ENCODE measurements at regions not wholly inside any gene's neighbourhood (a gene's known extent, or its start where the extent isn't known, plus 50 kb on each side); places are given as distances from the start of the nearest gene placed in this dataset.

DNA sequence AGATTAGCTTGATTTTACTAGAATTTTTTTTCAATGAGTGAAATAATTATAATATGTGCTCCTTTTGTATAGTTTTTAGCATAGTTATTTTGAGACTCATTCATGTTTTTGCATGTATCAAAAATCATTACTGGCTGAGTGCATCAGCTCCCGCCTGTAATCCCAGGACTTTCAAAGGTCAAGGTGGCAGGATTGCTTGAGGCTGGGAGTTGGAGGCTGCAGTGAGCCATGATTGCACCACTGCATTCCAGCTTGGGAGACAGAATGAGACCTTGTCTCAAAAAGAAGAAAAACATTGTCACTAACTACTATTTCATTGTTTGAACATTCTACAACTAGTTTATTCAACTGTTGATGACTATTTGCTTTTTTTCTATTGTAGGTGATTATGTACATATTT is 802.7 kb downstream of the SLC16A7 start:
- no peaks in the 10 kb centered on the region for H3F3A ChIP-seq (ENCODE audit: low read depth)
- no peak for DNase-seq (ENCODE audit: low spot score)
- H3K4me3 Mint-ChIP-seq, result no peak overlapping the region
- H3K4me1 Mint-ChIP-seq, result no peaks in the 10 kb centered on the region
- no peaks in the 10 kb centered on the region for H3K36me3 ChIP-seq
- no peaks in the 10 kb centered on the region for H4K20me1 ChIP-seq (ENCODE audit: low read depth)
- H3K36me3 Mint-ChIP-seq, result no peaks in the 10 kb centered on the region
- H3K79me2 ChIP-seq (ENCODE audit: low read depth), result no peaks in the 10 kb centered on the region
- H3K9ac ChIP-seq, result no peak overlapping the region
- no peaks in the 10 kb centered on the region for H3K4me1 ChIP-seq
- H3K27ac Mint-ChIP-seq, result no peak overlapping the region
- no peak overlapping the region for H3K4me3 ChIP-seq
- H3K9me3 ChIP-seq (ENCODE audit: low read depth), result no peaks in the 10 kb centered on the region
- TF ChIP-seq, protein P1, sequence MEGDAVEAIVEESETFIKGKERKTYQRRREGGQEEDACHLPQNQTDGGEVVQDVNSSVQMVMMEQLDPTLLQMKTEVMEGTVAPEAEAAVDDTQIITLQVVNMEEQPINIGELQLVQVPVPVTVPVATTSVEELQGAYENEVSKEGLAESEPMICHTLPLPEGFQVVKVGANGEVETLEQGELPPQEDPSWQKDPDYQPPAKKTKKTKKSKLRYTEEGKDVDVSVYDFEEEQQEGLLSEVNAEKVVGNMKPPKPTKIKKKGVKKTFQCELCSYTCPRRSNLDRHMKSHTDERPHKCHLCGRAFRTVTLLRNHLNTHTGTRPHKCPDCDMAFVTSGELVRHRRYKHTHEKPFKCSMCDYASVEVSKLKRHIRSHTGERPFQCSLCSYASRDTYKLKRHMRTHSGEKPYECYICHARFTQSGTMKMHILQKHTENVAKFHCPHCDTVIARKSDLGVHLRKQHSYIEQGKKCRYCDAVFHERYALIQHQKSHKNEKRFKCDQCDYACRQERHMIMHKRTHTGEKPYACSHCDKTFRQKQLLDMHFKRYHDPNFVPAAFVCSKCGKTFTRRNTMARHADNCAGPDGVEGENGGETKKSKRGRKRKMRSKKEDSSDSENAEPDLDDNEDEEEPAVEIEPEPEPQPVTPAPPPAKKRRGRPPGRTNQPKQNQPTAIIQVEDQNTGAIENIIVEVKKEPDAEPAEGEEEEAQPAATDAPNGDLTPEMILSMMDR (IDR thresholded peaks at IDR 0.05), result no peak
- TF ChIP-seq EZH2phosphoT487 (IDR thresholded peaks at IDR 0.05) (no peak), EZH2 (IDR thresholded peaks at IDR 0.05) (no peak)
- H2AFZ ChIP-seq (replicated peaks), result no peak overlapping the region
- H3K27ac ChIP-seq, result no peak overlapping the region
- H3K27me3 ChIP-seq, result no peaks in the 10 kb centered on the region
- H3K9me3 Mint-ChIP-seq, result no peaks in the 10 kb centered on the region
- no peaks in the 10 kb centered on the region for H3K27me3 Mint-ChIP-seq (ENCODE audit: insufficient read depth, low read depth)
- H3K4me2 ChIP-seq, result no peak overlapping the region

GRCh38 chr12:60399064-60399463 is 803.2 kb downstream of the SLC16A7 start:
- H3K27ac Mint-ChIP-seq, result no peak overlapping the region
- no peaks in the 10 kb centered on the region for H3K36me3 Mint-ChIP-seq
- no peaks in the 10 kb centered on the region for H3K4me1 Mint-ChIP-seq

GRCh38 chr12:60402996-60403395 is 807.2 kb downstream of the SLC16A7 start:
- no peaks in the 10 kb centered on the region for H3F3A ChIP-seq (ENCODE audit: low read depth)
- no peak overlapping the region for H3K27ac Mint-ChIP-seq
- no peaks in the 10 kb centered on the region for H3K36me3 Mint-ChIP-seq
- no peak for DNase-seq (ENCODE audit: low spot score)
- H3K4me2 ChIP-seq, result no peak overlapping the region
- no peaks in the 10 kb centered on the region for H3K9me3 Mint-ChIP-seq
- no peaks in the 10 kb centered on the region for H3K79me2 ChIP-seq (ENCODE audit: low read depth)
- peaks cover 2% of the 10 kb centered on the region for H3K27me3 Mint-ChIP-seq (ENCODE audit: insufficient read depth, low read depth)
- TF ChIP-seq EZH2 (IDR thresholded peaks at IDR 0.05) (no peak), EZH2phosphoT487 (IDR thresholded peaks at IDR 0.05) (no peak)
- TF ChIP-seq, protein P1 (IDR thresholded peaks at IDR 0.05), result no peak
- no peak overlapping the region for H2AFZ ChIP-seq (replicated peaks)
- H3K4me1 Mint-ChIP-seq, result no peaks in the 10 kb centered on the region
- no peaks in the 10 kb centered on the region for H3K4me1 ChIP-seq
- H3K27ac ChIP-seq, result no peak overlapping the region
- no peaks in the 10 kb centered on the region for H3K9me3 ChIP-seq (ENCODE audit: low read depth)
- no peaks in the 10 kb centered on the region for H3K36me3 ChIP-seq
- no peaks in the 10 kb centered on the region for H4K20me1 ChIP-seq (ENCODE audit: low read depth)
- no peak overlapping the region for H3K4me3 ChIP-seq
- H3K9ac ChIP-seq, result no peak overlapping the region
- H3K4me3 Mint-ChIP-seq, result no peak overlapping the region
- H3K27me3 ChIP-seq, result no peaks in the 10 kb centered on the region

More at GRCh38 chr12:60399064-60399463, 803.2 kb downstream of the SLC16A7 start:
- no peak overlapping the region for H3K27ac ChIP-seq
- no peak for DNase-seq (ENCODE audit: low spot score)
- Mint-ChIP-seq H3K27me3 (ENCODE audit: insufficient read depth, low read depth) (no peaks in the 10 kb centered on the region), H3K9me3 (no peaks in the 10 kb centered on the region), H3K4me3 (no peak overlapping the region)
- H2AFZ ChIP-seq (replicated peaks), result no peak overlapping the region
- no peaks in the 10 kb centered on the region for H3K4me1 ChIP-seq
- no peak overlapping the region for H3K9ac ChIP-seq
- H3K9me3 ChIP-seq (ENCODE audit: low read depth), result no peaks in the 10 kb centered on the region
- no peaks in the 10 kb centered on the region for H4K20me1 ChIP-seq (ENCODE audit: low read depth)
- H3F3A ChIP-seq (ENCODE audit: low read depth), result no peaks in the 10 kb centered on the region
- no peaks in the 10 kb centered on the region for H3K36me3 ChIP-seq
- no peaks in the 10 kb centered on the region for H3K79me2 ChIP-seq (ENCODE audit: low read depth)
- no peaks in the 10 kb centered on the region for H3K27me3 ChIP-seq
- no peak overlapping the region for H3K4me3 ChIP-seq
- no peak overlapping the region for H3K4me2 ChIP-seq
- TF ChIP-seq, protein P1 (IDR thresholded peaks at IDR 0.05), result no peak
- no peak for TF ChIP-seq EZH2phosphoT487 (IDR thresholded peaks at IDR 0.05)
- no peak for TF ChIP-seq EZH2 (IDR thresholded peaks at IDR 0.05)
